ENCODE measurements at regions not wholly inside any gene's neighbourhood (a gene's known extent, or its start where the extent isn't known, plus 50 kb on each side); places are given as distances from the start of the nearest gene placed in this dataset.

DNA sequence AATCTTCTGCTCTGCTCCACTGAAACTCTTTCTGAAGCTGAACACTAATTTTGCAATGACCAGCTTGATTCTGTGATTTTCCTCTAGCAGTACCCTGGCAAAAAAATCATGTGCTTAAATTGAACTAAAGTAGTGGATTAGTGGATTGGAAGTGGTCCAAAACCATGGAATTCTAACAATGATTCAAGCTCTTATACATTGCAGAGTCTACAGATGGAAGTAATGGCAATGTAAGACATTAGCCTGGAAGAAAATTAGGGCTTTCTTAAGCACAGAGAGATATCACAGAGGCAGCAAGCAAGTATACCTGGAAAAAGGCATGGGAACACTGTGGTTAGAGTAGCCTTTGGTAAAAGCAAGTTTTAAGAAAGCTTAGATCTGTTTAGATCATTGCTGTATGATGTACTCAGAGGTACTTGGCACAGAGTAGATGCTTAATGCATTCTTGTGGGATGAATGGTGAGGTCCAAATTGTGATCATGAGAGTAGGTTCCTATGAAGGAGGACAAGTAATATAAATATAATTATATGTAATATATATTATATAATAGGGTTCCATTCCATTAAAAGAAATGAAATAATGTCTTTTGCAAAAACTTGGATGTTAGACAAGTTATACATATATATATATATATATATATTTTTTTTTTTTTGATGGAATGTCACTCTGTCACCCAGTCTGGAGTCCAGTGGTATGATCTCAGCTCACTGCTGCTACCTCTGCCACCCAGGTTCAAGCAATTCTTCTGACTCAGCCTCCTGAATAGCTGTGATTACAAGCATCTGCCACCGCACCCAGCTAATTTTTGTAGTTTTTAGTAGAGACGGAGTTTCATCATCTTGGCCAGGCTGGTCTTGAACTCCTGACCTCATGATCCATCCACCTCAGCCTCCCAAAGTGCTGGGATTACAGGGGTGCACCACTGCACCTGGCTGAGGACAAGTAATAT lies 172.2 kb upstream of the SCN7A start:
- TF ChIP-seq GATA2 (IDR thresholded peaks at IDR 0.05; ENCODE audit: low read depth, low read length) (no peak), GATA3 (IDR thresholded peaks at IDR 0.05; ENCODE audit: low read depth, low read length) (no peak)

Data from SH-SY5Y (cell line).